HUES48 (cell line): ENCODE measurements at regions not wholly inside any gene's neighbourhood (a gene's known extent, or its start where the extent isn't known, plus 50 kb on each side); places are given as distances from the start of the nearest gene placed in this dataset.

ENCODE experiments used
- H3K27ac ChIP-seq: one replicate; pipeline ENCODE4 v1.7.0; 2013; ENCODE audit warnings: low read depth, low read length, inconsistent platforms
- H3K27me3 ChIP-seq: 2 replicates; pipeline ENCODE4 v1.6.1; 2013; ENCODE audit warnings: mild to moderate bottlenecking, low read length; ENCODE audit not compliant: control insufficient read depth, insufficient read depth
- H3K36me3 ChIP-seq: 2 replicates; pipeline ENCODE4 v1.6.1; 2013; ENCODE audit warnings: low read length; ENCODE audit not compliant: control insufficient read depth, insufficient read depth
- H3K4me1 ChIP-seq: 2 replicates; pipeline ENCODE4 v1.6.1; 2013; ENCODE audit warnings: mild to moderate bottlenecking, low read length; ENCODE audit not compliant: control insufficient read depth, insufficient read depth
- H3K4me3 ChIP-seq: 2 replicates; pipeline ENCODE4 v1.5.1; 2013; ENCODE audit warnings: mild to moderate bottlenecking, low read depth, low read length
- H3K9ac ChIP-seq: 2 replicates; pipeline ENCODE4 v1.6.1; 2013; ENCODE audit warnings: mild to moderate bottlenecking, low read depth, low read length, moderate library complexity
- H3K9me3 ChIP-seq: 2 replicates; pipeline ENCODE4 v1.6.1; 2013; ENCODE audit warnings: low read length; ENCODE audit not compliant: control insufficient read depth, insufficient read depth

DNA sequence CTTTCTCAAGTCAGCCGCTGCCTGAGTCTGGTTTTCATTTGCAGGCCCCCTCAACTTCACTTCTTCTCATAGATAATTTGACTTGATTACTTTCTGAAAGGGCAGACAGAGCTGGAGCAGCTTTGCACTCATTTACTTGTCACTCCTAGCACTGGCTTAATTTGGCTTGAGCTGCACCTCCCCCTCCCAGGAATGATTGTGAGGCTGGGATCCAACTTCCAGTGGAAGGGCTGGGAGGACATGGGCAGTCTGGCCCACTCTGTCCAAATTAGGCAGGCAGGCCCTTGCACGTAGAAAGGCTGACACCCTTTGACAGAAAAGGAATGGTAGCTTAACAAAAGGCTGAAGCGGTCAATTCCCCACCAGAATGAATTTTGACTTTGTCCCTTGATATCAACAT lies 453.9 kb downstream of the ETS1 start:
- Histone ChIP-seq H3K9ac (no peak overlapping the region), H3K27me3 (no peaks in the 10 kb centered on the region), H3K9me3 (peaks cover 3% of the 10 kb centered on the region; the same call in 1 of the 2 replicates), H3K4me1 (peaks cover 17% of the 10 kb centered on the region), H3K27ac (no peak overlapping the region), H3K4me3 (no peak overlapping the region), H3K36me3 (no peaks in the 10 kb centered on the region)

DNA sequence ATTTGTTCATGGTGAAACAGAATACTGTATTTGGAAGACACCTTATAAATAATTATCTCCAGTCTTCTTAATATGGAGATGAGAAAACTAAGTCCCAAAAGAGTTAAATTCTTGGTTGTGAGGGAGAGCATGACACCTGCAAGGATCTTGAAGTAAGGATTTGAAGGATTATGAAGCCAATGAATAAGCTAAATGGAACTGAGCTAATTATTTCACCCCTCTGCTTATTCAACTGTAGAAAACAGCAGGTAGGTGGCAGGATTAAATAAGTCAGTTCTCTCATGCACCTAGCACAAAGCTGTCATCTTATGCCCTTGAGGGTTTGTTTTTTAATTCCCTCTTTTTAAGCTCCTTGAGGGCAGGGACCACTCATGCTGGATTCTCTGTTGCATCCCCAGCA lies 457.3 kb downstream of the ETS1 start:
- Histone ChIP-seq H3K27me3 (no peaks in the 10 kb centered on the region), H3K4me3 (no peak overlapping the region), H3K27ac (no peak overlapping the region)

DNA sequence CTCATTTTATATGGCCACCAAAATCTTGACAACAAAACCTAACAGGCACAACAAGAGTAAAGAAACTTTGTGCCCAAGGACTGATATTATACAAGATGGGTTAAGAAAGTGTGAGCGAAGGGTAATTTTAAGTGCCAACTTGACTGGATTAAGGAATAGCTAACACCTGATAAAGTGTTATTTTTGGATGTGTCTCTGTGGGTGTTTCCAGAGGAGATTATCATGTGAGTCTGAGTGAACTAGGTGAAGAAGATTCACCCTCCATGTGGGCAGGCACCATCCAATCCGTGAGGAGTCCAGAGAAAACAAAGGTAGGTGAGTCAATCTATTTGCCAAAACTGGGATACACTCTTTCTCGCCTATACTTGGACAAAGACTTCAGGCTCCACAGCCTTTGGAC lies 461.6 kb downstream of the ETS1 start:
- Histone ChIP-seq H3K36me3 (no peaks in the 10 kb centered on the region), H3K9ac (no peak overlapping the region), H3K9me3 (no peaks in the 10 kb centered on the region), H3K27ac (no peak overlapping the region), H3K4me1 (no peaks in the 10 kb centered on the region), H3K4me3 (no peak overlapping the region), H3K27me3 (no peaks in the 10 kb centered on the region)

More for the DNA sequence above, 457.3 kb downstream of the ETS1 start:
- no peak overlapping the region for H3K9ac ChIP-seq
- no peaks in the 10 kb centered on the region for H3K36me3 ChIP-seq
- H3K9me3 ChIP-seq: no peaks in the 10 kb centered on the region
- H3K4me1 ChIP-seq: peaks cover 5% of the 10 kb centered on the region

- Histone ChIP-seq H3K4me1 (no peaks in the 10 kb centered on the region), H3K9me3 (no peaks in the 10 kb centered on the region), H3K27ac (no peak overlapping the region), H3K36me3 (no peaks in the 10 kb centered on the region), H3K4me3 (no peak overlapping the region), H3K27me3 (no peaks in the 10 kb centered on the region), H3K9ac (no peak overlapping the region)
Measured at GRCh38 chr11:128116885-128117284, 470.5 kb downstream of the ETS1 start.

DNA sequence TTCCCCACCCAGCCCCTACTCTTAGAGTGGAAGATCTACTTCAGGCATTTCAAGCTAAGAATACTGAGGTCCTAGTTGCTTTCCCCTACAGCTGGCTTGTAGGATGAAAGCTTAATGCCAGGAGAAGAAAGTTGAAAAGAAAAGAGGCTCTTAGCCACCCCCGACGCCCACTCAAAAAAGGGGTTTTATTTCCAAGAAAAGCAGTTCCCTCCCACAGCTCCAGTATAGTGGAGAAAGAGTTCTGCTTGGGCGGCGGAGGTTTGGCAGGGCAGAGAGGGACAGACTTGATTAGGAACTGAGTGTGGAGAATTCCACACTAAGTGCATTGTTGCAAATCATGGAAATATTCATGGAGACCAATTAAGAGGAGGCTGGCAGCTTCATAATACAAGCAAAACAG lies 470.9 kb downstream of the ETS1 start:
- H3K9me3 ChIP-seq: no peaks in the 10 kb centered on the region
- H3K4me3 ChIP-seq: no peak overlapping the region
- H3K36me3 ChIP-seq: no peaks in the 10 kb centered on the region
- H3K9ac ChIP-seq: no peak overlapping the region
- H3K27me3 ChIP-seq: no peaks in the 10 kb centered on the region
- H3K27ac ChIP-seq: no peak overlapping the region
- H3K4me1 ChIP-seq: no peaks in the 10 kb centered on the region

DNA sequence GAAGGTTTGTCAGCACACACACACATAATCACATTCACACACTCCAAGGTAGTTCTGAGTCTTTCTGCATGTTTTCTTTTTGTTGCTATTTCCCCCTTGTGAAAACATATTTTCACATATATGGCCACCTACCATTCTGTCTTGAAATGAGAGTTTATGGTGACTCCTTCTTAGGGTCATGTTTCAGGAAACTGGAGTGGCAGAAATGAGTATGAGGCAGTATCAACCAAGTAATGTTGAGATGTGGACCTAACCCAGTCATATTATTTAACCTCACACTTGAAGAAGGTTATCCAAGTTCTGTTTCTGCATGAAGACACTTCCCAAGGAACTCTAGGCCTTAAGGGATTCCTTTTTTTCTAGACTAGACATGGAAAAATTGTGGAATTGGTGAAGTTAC lies 481.4 kb downstream of the ETS1 start:
- no peaks in the 10 kb centered on the region for H3K36me3 ChIP-seq
- H3K4me3 ChIP-seq: no peak overlapping the region
- no peak overlapping the region for H3K9ac ChIP-seq
- no peak overlapping the region for H3K27ac ChIP-seq
- H3K4me1 ChIP-seq: no peaks in the 10 kb centered on the region
- no peaks in the 10 kb centered on the region for H3K27me3 ChIP-seq
- no peaks in the 10 kb centered on the region for H3K9me3 ChIP-seq

GRCh38 chr11:128105511-128105910 lies 481.8 kb downstream of the ETS1 start:
- Histone ChIP-seq H3K9ac (no peak overlapping the region), H3K9me3 (no peaks in the 10 kb centered on the region), H3K36me3 (no peaks in the 10 kb centered on the region), H3K27ac (no peak overlapping the region), H3K4me1 (no peaks in the 10 kb centered on the region), H3K4me3 (no peak overlapping the region), H3K27me3 (no peaks in the 10 kb centered on the region)

- H3K36me3 ChIP-seq: no peaks in the 10 kb centered on the region
- H3K9me3 ChIP-seq: no peaks in the 10 kb centered on the region
- H3K9ac ChIP-seq: no peak overlapping the region
- no peaks in the 10 kb centered on the region for H3K27me3 ChIP-seq
- H3K4me1 ChIP-seq: peaks cover 7% of the 10 kb centered on the region; the same call in 1 of the 2 replicates
- H3K27ac ChIP-seq: no peak overlapping the region
- no peak overlapping the region for H3K4me3 ChIP-seq
Measured at GRCh38 chr11:128103278-128103873, 484.0 kb downstream of the ETS1 start.

DNA sequence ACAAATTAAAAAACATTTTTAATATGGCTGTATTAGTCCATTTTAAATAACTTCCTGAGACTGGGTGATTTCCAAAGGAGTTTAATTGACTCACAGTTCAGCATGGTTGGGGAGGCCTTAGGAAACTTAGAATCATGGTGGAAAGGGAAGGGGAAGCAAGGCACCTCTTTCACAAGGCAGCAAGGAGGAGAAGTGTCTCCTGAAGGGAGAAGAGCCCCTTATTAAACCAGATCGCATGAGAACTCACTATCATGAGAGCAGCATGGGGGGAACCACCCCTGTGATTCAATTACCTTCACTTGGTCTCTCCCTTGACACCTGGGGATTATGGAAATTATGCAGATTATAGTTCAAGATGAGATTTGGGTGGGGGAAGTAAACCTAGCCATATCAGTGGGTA lies 488.6 kb downstream of the ETS1 start:
- Histone ChIP-seq H3K27me3 (no peaks in the 10 kb centered on the region), H3K4me1 (peaks cover 7% of the 10 kb centered on the region; the same call in 1 of the 2 replicates), H3K9me3 (no peaks in the 10 kb centered on the region), H3K27ac (peak overlapping the region; percentile 22), H3K36me3 (no peaks in the 10 kb centered on the region), H3K9ac (no peak overlapping the region), H3K4me3 (no peak overlapping the region)

DNA sequence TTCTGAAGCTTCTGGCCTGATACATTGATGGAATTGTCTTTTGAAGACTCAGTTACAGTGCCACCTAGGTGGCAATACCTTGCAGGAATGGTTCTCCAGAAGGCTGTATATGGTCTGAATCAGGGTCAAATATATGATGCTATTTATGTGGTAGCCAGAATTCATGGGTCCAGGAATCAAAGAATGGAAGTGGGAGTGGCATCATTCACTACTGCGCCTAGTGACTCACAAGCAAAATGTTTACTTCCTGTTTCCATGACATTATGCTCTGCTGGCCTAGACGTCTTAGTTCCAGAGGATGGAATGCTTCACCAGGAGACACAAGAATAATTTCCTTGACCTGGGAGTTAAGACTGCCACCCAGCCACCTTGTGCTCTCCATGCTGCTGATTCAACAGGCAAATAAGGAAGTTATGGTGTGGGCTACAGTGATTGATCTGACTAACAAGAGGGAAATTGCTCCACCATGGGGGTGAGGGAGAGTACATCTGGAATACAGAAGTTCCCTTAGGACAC lies 491.8 kb downstream of the ETS1 start:
- Histone ChIP-seq H3K4me1 (peaks cover 7% of the 10 kb centered on the region; the same call in 1 of the 2 replicates), H3K9me3 (peaks cover 3% of the 10 kb centered on the region; the same call in 1 of the 2 replicates), H3K27ac (no peak overlapping the region), H3K36me3 (no peaks in the 10 kb centered on the region), H3K9ac (no peak overlapping the region), H3K27me3 (no peaks in the 10 kb centered on the region), H3K4me3 (no peak overlapping the region)

DNA sequence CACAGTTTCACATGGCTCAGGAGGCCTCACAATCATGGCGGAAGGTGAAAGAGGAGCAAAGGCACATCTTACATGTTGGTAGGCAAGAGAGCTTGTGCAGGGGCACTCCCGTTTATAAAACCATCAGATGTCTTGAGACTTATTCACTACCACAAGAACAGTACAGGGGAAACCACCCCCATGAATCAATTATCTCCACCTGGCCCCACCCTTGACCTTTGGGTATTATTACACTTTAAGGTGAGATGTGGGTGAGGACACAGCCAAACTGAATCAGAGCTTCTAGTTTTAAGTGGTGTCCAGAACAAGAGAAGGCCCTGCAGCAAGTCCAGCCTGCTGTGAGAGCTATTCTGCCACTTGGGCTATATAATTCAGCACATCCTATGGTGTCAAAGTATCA lies 493.7 kb downstream of the ETS1 start:
- Histone ChIP-seq H3K27me3 (no peaks in the 10 kb centered on the region), H3K4me1 (peaks cover under 1% of the 10 kb centered on the region; the same call in 1 of the 2 replicates), H3K4me3 (no peak overlapping the region), H3K9ac (no peak overlapping the region), H3K36me3 (no peaks in the 10 kb centered on the region), H3K27ac (no peak overlapping the region), H3K9me3 (peaks cover 14% of the 10 kb centered on the region; the same call in 1 of the 2 replicates)
